ENCODE measurements at regions not wholly inside any gene's neighbourhood (a gene's known extent, or its start where the extent isn't known, plus 50 kb on each side); places are given as distances from the start of the nearest gene placed in this dataset.

DNA sequence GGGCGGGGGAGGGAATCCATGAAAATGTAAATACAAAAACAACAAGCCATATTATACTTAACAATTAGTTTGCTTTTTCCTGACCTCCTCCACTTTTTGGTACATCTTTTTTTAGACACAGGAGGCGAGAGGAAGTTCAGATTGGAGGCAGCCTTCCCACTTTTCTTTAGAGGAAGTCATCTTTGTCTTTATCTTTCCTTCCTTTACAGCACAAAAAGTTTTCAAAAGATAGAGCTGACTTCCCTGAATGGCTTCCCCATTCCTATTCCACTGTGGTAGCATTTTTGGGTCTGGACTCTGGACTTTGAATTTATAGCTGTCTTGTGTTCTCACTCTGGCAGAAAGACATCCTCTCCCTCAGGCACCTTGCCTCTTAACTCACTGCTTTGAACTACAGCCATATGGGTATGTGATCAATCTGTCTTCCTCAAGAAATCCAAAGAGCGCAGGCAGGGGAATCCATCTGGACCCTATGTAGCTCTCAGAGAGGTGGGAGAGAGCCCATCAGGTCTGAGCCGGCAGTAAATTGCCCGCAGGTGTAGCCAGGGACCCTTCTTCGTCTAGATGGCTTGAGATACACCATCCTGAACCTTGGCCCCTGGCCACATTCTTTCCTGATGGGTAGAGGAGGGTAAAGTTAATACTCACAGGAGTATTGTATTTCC is 101.9 kb downstream of the AQP4 start:
- Histone ChIP-seq H3K36me3 (replicated peaks; ENCODE audit: insufficient read depth, low read depth) (no peaks in the 10 kb centered on the region), H3K27me3 (no peaks in the 10 kb centered on the region), H3K27ac (no peak overlapping the region), H2AFZ (no peak overlapping the region), H3K4me1 (ENCODE audit: insufficient read depth) (no peaks in the 10 kb centered on the region), H3K79me2 (no peaks in the 10 kb centered on the region), H3K4me2 (no peak overlapping the region), H4K20me1 (ENCODE audit: insufficient read depth, poor library complexity, severe bottlenecking) (no peaks in the 10 kb centered on the region), H3K9me3 (ENCODE audit: low read depth) (no peaks in the 10 kb centered on the region), H3K4me3 (no peak overlapping the region), H3K9me2 (replicated peaks; ENCODE audit: insufficient read depth) (no peaks in the 10 kb centered on the region)
- TF ChIP-seq, protein P1, sequence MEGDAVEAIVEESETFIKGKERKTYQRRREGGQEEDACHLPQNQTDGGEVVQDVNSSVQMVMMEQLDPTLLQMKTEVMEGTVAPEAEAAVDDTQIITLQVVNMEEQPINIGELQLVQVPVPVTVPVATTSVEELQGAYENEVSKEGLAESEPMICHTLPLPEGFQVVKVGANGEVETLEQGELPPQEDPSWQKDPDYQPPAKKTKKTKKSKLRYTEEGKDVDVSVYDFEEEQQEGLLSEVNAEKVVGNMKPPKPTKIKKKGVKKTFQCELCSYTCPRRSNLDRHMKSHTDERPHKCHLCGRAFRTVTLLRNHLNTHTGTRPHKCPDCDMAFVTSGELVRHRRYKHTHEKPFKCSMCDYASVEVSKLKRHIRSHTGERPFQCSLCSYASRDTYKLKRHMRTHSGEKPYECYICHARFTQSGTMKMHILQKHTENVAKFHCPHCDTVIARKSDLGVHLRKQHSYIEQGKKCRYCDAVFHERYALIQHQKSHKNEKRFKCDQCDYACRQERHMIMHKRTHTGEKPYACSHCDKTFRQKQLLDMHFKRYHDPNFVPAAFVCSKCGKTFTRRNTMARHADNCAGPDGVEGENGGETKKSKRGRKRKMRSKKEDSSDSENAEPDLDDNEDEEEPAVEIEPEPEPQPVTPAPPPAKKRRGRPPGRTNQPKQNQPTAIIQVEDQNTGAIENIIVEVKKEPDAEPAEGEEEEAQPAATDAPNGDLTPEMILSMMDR (IDR thresholded peaks at IDR 0.05; ENCODE audit: poor library complexity), result no peak
- TF ChIP-seq EZH2phosphoT487 (IDR thresholded peaks at IDR 0.05; ENCODE audit: low read depth, severe bottlenecking, unreplicated experiment) (no peak), EZH2 (IDR thresholded peaks at IDR 0.05; ENCODE audit: borderline replicate concordance) (no peak)
- 59% methylated on average over 6 of the region's 6 CpGs for WGBS (ENCODE audit: low lambda C conversion rate, missing lambda C conversion rate)
- DNase-seq (ENCODE audit: low spot score), result no peak

DNA sequence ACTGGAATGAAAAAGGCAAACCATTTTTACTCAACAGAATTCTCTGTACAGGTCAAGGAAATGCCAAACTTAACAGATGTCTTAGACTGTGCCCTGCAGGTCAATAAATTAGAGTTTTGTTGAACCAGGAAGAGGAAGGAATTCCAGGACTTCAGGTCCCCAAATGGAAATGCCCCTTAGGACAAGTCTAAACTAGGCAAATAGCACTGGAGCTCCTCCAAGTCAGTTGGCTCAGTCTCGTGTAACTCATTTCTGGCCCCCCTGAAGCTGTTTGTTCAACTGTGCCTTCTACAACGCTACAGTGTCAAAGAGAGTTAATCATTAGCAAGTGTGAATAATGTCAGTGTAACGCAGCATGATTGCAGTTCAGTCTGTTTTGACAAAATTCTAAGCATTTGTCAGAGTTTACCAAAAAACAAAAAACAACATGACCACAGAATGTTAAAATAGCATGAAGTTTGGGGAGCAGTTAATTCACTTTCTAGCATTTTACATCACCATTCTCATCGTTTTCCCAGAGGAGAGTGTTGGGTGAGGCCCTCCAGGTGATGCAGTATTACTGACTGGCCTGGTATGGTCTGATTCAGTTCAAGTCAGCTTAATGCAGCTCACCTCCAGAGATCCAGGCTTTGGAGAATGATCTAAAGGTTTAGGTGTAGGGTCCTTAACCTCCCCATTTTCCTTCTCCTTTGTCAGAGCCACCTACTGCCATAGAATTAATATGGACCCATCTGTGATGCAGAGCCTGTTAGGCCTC is 108.1 kb downstream of the AQP4 start:
- H2AFZ ChIP-seq, result no peak overlapping the region
- H3K4me3 ChIP-seq, result no peak overlapping the region
- H3K27ac ChIP-seq, result peak overlapping the region; percentile 10
- no peaks in the 10 kb centered on the region for H3K36me3 ChIP-seq (replicated peaks; ENCODE audit: insufficient read depth, low read depth)
- H3K4me1 ChIP-seq (ENCODE audit: insufficient read depth), result peaks cover 24% of the 10 kb centered on the region
- WGBS (ENCODE audit: low lambda C conversion rate, missing lambda C conversion rate), result 26% methylated on average over 4 of the region's 4 CpGs
- H3K9me3 ChIP-seq (ENCODE audit: low read depth), result no peaks in the 10 kb centered on the region
- TF ChIP-seq EZH2 (IDR thresholded peaks at IDR 0.05; ENCODE audit: borderline replicate concordance) (no peak), EZH2phosphoT487 (IDR thresholded peaks at IDR 0.05; ENCODE audit: low read depth, severe bottlenecking, unreplicated experiment) (no peak)
- TF ChIP-seq, protein P1 (IDR thresholded peaks at IDR 0.05; ENCODE audit: poor library complexity), result no peak
- H4K20me1 ChIP-seq (ENCODE audit: insufficient read depth, poor library complexity, severe bottlenecking), result no peaks in the 10 kb centered on the region
- no peaks in the 10 kb centered on the region for H3K9me2 ChIP-seq (replicated peaks; ENCODE audit: insufficient read depth)
- H3K4me2 ChIP-seq, result peak overlapping the region; percentile 22
- no peaks in the 10 kb centered on the region for H3K79me2 ChIP-seq
- DNase-seq (ENCODE audit: low spot score), result peak; percentile 32
- no peaks in the 10 kb centered on the region for H3K27me3 ChIP-seq

DNA sequence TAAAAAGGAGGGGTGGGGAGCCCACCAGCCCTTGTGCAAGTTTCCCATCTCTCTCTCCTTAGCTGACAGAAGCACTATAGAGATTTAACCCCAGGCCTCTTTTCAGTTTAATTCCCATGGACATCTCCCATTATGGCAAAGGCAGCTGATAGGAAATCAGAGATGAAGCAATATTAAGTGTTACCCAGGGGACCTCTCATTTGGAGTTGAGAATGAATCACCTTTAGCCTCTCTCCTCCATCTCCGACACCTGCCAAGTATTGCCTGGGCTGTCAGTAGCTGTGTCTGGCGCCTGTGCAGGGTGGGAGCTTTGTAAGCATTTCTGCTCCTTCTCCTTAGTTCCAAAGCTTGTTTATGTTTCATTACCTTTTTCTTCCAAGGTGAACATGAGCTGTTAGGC is 109.0 kb downstream of the AQP4 start:
- H4K20me1 ChIP-seq (ENCODE audit: insufficient read depth, poor library complexity, severe bottlenecking), result no peaks in the 10 kb centered on the region
- peak overlapping the region; percentile 22 for H3K4me2 ChIP-seq
- H2AFZ ChIP-seq, result no peak overlapping the region
- no peaks in the 10 kb centered on the region for H3K9me2 ChIP-seq (replicated peaks; ENCODE audit: insufficient read depth)
- no peak overlapping the region for H3K27ac ChIP-seq
- H3K4me1 ChIP-seq (ENCODE audit: insufficient read depth), result peaks cover 24% of the 10 kb centered on the region
- H3K36me3 ChIP-seq (replicated peaks; ENCODE audit: insufficient read depth, low read depth), result no peaks in the 10 kb centered on the region
- no peaks in the 10 kb centered on the region for H3K9me3 ChIP-seq (ENCODE audit: low read depth)
- H3K27me3 ChIP-seq, result no peaks in the 10 kb centered on the region
- DNase-seq (ENCODE audit: low spot score), result no peak
- 80% methylated on average over 2 of the region's 2 CpGs for WGBS (ENCODE audit: low lambda C conversion rate, missing lambda C conversion rate)
- H3K79me2 ChIP-seq, result no peaks in the 10 kb centered on the region
- no peak overlapping the region for H3K4me3 ChIP-seq
- no peak for TF ChIP-seq EZH2phosphoT487 (IDR thresholded peaks at IDR 0.05; ENCODE audit: low read depth, severe bottlenecking, unreplicated experiment)
- no peak for TF ChIP-seq EZH2 (IDR thresholded peaks at IDR 0.05; ENCODE audit: borderline replicate concordance)
- TF ChIP-seq, protein P1 (IDR thresholded peaks at IDR 0.05; ENCODE audit: poor library complexity), result no peak
